ENCODE measurements at regions not wholly inside any gene's neighbourhood (a gene's known extent, or its start where the extent isn't known, plus 50 kb on each side); places are given as distances from the start of the nearest gene placed in this dataset.

GRCh38 chr2:193272011-193272410, 1077.3 kb upstream of the TMEFF2 start:
- no peak for TF ChIP-seq CTCF (IDR thresholded peaks at IDR 0.05; ENCODE audit: extremely low read depth, low read depth, low read length)
- Histone ChIP-seq H4K20me1 (ENCODE audit: insufficient read depth, low read length) (no peaks in the 10 kb centered on the region), H3K4me1 (ENCODE audit: insufficient read depth, low read length) (no peaks in the 10 kb centered on the region), H3K27me3 (ENCODE audit: insufficient read depth, low read length) (no peaks in the 10 kb centered on the region), H3K79me2 (ENCODE audit: insufficient read depth, low read length) (no peaks in the 10 kb centered on the region), H3K36me3 (ENCODE audit: insufficient read depth, low read length) (no peaks in the 10 kb centered on the region), H3K4me3 (ENCODE audit: insufficient read depth, low read length) (no peak overlapping the region), H3K9me3 (ENCODE audit: low read depth, low read length) (no peaks in the 10 kb centered on the region), H3K4me2 (ENCODE audit: insufficient read depth, low read length) (no peak overlapping the region), H2AFZ (ENCODE audit: low read length) (no peak overlapping the region), H3K27ac (ENCODE audit: low read depth, low read length) (no peak overlapping the region)
- DNase-seq (ENCODE audit: insufficient read length, low spot score, missing footprints) = no peak

DNA sequence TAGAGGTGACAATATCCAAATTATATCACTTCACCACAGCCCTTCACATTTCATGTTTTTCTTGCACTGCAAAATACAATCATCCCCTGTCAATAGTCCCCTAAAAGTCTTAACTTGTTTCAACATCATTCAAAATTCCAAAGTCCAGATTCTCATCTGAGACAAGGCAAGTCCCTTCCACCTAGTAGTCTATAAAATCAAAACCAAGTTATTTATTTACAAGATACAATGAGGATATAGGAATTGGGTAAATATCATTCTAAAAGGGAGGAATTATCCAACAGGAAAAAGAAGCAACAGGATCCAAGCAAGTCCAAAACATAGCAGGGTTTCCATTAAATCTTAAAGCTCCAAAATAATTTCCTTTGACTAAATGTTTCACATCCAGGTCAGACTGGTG, 1076.1 kb upstream of the TMEFF2 start:
- no peaks in the 10 kb centered on the region for H3K79me2 ChIP-seq (ENCODE audit: insufficient read depth, low read length)
- no peaks in the 10 kb centered on the region for H3K27me3 ChIP-seq (ENCODE audit: insufficient read depth, low read length)
- no peaks in the 10 kb centered on the region for H3K9me3 ChIP-seq (ENCODE audit: low read depth, low read length)
- TF ChIP-seq CTCF (IDR thresholded peaks at IDR 0.05; ENCODE audit: extremely low read depth, low read depth, low read length) = no peak
- no peaks in the 10 kb centered on the region for H4K20me1 ChIP-seq (ENCODE audit: insufficient read depth, low read length)
- DNase-seq (ENCODE audit: insufficient read length, low spot score, missing footprints) = no peak
- no peak overlapping the region for H3K27ac ChIP-seq (ENCODE audit: low read depth, low read length)
- no peak overlapping the region for H3K4me2 ChIP-seq (ENCODE audit: insufficient read depth, low read length)
- H3K36me3 ChIP-seq (ENCODE audit: insufficient read depth, low read length) = no peaks in the 10 kb centered on the region
- H3K4me1 ChIP-seq (ENCODE audit: insufficient read depth, low read length) = no peaks in the 10 kb centered on the region
- H3K4me3 ChIP-seq (ENCODE audit: insufficient read depth, low read length) = no peak overlapping the region
- no peak overlapping the region for H2AFZ ChIP-seq (ENCODE audit: low read length)

DNA sequence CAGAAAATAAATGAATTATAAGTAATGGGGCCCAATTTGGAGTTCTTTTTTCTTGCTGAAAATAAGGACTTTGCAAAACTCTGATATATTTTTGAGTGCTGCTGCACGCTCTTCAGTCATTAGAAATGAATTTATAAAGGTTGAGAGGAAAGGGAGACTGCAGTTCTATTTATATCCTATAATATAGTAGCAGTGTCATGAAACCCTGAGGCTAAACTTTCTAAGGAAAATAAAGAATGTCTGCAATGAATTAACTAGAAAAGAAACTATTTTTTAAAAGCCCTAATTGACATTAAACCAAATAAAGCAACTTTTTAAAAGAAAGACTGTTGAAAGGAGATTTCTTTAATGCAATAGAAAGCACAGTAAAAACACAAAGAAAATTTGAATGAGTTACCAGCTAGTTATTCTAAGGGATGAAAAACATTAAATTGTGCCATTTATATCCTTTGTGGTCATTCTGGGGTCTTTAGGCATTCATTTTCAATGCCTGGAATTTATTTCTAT, 1072.8 kb upstream of the TMEFF2 start:
- H4K20me1 ChIP-seq (ENCODE audit: insufficient read depth, low read length) = no peaks in the 10 kb centered on the region
- H3K4me1 ChIP-seq (ENCODE audit: insufficient read depth, low read length) = no peaks in the 10 kb centered on the region

GRCh38 chr2:193253014-193253530, 1058.3 kb upstream of the TMEFF2 start:
- peaks cover 3% of the 10 kb centered on the region for H3K9me3 ChIP-seq (ENCODE audit: low read depth, low read length)
- no peak for TF ChIP-seq CTCF (IDR thresholded peaks at IDR 0.05; ENCODE audit: extremely low read depth, low read depth, low read length)
- H2AFZ ChIP-seq (ENCODE audit: low read length) = no peak overlapping the region
- no peak overlapping the region for H3K4me2 ChIP-seq (ENCODE audit: insufficient read depth, low read length)
- no peak for DNase-seq (ENCODE audit: insufficient read length, low spot score, missing footprints)
- no peaks in the 10 kb centered on the region for H4K20me1 ChIP-seq (ENCODE audit: insufficient read depth, low read length)
- no peaks in the 10 kb centered on the region for H3K36me3 ChIP-seq (ENCODE audit: insufficient read depth, low read length)
- H3K27me3 ChIP-seq (ENCODE audit: insufficient read depth, low read length) = no peaks in the 10 kb centered on the region
- no peak overlapping the region for H3K4me3 ChIP-seq (ENCODE audit: insufficient read depth, low read length)
- no peak overlapping the region for H3K27ac ChIP-seq (ENCODE audit: low read depth, low read length)
- H3K4me1 ChIP-seq (ENCODE audit: insufficient read depth, low read length) = no peaks in the 10 kb centered on the region
- H3K79me2 ChIP-seq (ENCODE audit: insufficient read depth, low read length) = no peaks in the 10 kb centered on the region

More for the DNA sequence above, 1072.8 kb upstream of the TMEFF2 start:
- no peak overlapping the region for H3K27ac ChIP-seq (ENCODE audit: low read depth, low read length)
- no peaks in the 10 kb centered on the region for H3K27me3 ChIP-seq (ENCODE audit: insufficient read depth, low read length)
- no peak for DNase-seq (ENCODE audit: insufficient read length, low spot score, missing footprints)
- no peak for TF ChIP-seq CTCF (IDR thresholded peaks at IDR 0.05; ENCODE audit: extremely low read depth, low read depth, low read length)
- H3K4me2 ChIP-seq (ENCODE audit: insufficient read depth, low read length) = no peak overlapping the region
- H3K4me3 ChIP-seq (ENCODE audit: insufficient read depth, low read length) = no peak overlapping the region
- H2AFZ ChIP-seq (ENCODE audit: low read length) = no peak overlapping the region
- H3K79me2 ChIP-seq (ENCODE audit: insufficient read depth, low read length) = no peaks in the 10 kb centered on the region
- H3K36me3 ChIP-seq (ENCODE audit: insufficient read depth, low read length) = no peaks in the 10 kb centered on the region
- no peaks in the 10 kb centered on the region for H3K9me3 ChIP-seq (ENCODE audit: low read depth, low read length)

Measured in osteoblast (primary cell).